ENCODE measurements at regions not wholly inside any gene's neighbourhood (a gene's known extent, or its start where the extent isn't known, plus 50 kb on each side); places are given as distances from the start of the nearest gene placed in this dataset.

GRCh38 chr4:115883231-115883630 is 769.8 kb upstream of the NDST4 start:
- DNase-seq = no peak

- no peak for DNase-seq
These were observed 759.6 kb upstream of the NDST4 start for GRCh38 chr4:115873048-115873447.

- DNase-seq = no peak
These were observed 758.2 kb upstream of the NDST4 start for GRCh38 chr4:115871596-115871995.

GRCh38 chr4:115866364-115866896 is 753.0 kb upstream of the NDST4 start:
- DNase-seq = no peak

- no peak for DNase-seq
These were observed 752.3 kb upstream of the NDST4 start for GRCh38 chr4:115865736-115866135.

- DNase-seq = no peak
These were observed 739.3 kb upstream of the NDST4 start for GRCh38 chr4:115852767-115853091.

- peak; percentile 78 for DNase-seq
These were observed 738.7 kb upstream of the NDST4 start for GRCh38 chr4:115851918-115852766.

- DNase-seq = no peak
These were observed 737.5 kb upstream of the NDST4 start for GRCh38 chr4:115850799-115851509.

- no peak for DNase-seq
These were observed 730.8 kb upstream of the NDST4 start for GRCh38 chr4:115844180-115844579.

GRCh38 chr4:115841871-115842270 is 728.5 kb upstream of the NDST4 start:
- no peak for DNase-seq

- DNase-seq = no peak
These were observed 721.0 kb upstream of the NDST4 start for GRCh38 chr4:115834441-115834840.

GRCh38 chr4:115824630-115825029 is 711.2 kb upstream of the NDST4 start:
- no peak for DNase-seq

GRCh38 chr4:115803825-115804224 is 690.4 kb upstream of the NDST4 start:
- no peak for DNase-seq

- DNase-seq = no peak
These were observed 677.4 kb upstream of the NDST4 start for GRCh38 chr4:115790812-115791211.

GRCh38 chr4:115781528-115782146 is 668.2 kb upstream of the NDST4 start:
- DNase-seq = no peak

- DNase-seq = no peak
These were observed 667.4 kb upstream of the NDST4 start for GRCh38 chr4:115780835-115781234.

- DNase-seq = no peak
These were observed 666.8 kb upstream of the NDST4 start for GRCh38 chr4:115780268-115780667.

GRCh38 chr4:115770046-115770543 is 656.7 kb upstream of the NDST4 start:
- no peak for DNase-seq

- no peak for DNase-seq
These were observed 656.0 kb upstream of the NDST4 start for GRCh38 chr4:115769396-115769795.

- no peak for DNase-seq
These were observed 649.6 kb upstream of the NDST4 start for GRCh38 chr4:115763051-115763450.

GRCh38 chr4:115759231-115759630 is 645.8 kb upstream of the NDST4 start:
- DNase-seq = no peak

- no peak for DNase-seq
These were observed 636.0 kb upstream of the NDST4 start for GRCh38 chr4:115749404-115749803.

- no peak for DNase-seq
These were observed 627.4 kb upstream of the NDST4 start for GRCh38 chr4:115740806-115741205.
